Neural cell (in vitro differentiated cells): ENCODE measurements at regions not wholly inside any gene's neighbourhood (a gene's known extent, or its start where the extent isn't known, plus 50 kb on each side); places are given as distances from the start of the nearest gene placed in this dataset.

Source experiments
- H2AFZ ChIP-seq: fragments of 200-600, 300-800 bp; sonication (generic), shearing (Covaris generic); 2 replicates; pipeline ENCODE4 v1.6.0; 2014; ENCODE audit warnings: low read depth, mild to moderate bottlenecking, antibody characterized with exemption, low read length, moderate library complexity
- H3F3A ChIP-seq: fragments of 200-600 bp; shearing (Covaris generic); 2 replicates; pipeline ENCODE4 v1.6.1; 2016; ENCODE audit warnings: mild to moderate bottlenecking, moderate library complexity, mixed read lengths, antibody characterized with exemption, low read length; ENCODE audit not compliant: insufficient read depth, poor library complexity, severe bottlenecking
- H3K27ac ChIP-seq: fragments of 200-600, 300-800 bp; sonication (generic), shearing (Covaris generic); 2 replicates; pipeline ENCODE4 v1.5.1; 2014; ENCODE audit warnings: mild to moderate bottlenecking, low read length, moderate library complexity
- H3K27me3 ChIP-seq: fragments of 300-800, 200-600 bp; sonication (generic), shearing (Covaris generic); 2 replicates; pipeline ENCODE4 v1.6.0; 2014; ENCODE audit warnings: mild to moderate bottlenecking, low read depth, low read length, moderate library complexity; ENCODE audit not compliant: insufficient read depth
- H3K36me3 ChIP-seq: fragments of 300-800, 200-600 bp; sonication (generic), shearing (Covaris generic); 2 replicates; pipeline ENCODE4 v1.5.1; 2014; ENCODE audit warnings: mild to moderate bottlenecking, antibody characterized with exemption, low read length, moderate library complexity; ENCODE audit not compliant: insufficient read depth
- H3K4me2 ChIP-seq: fragments of 300-800, 200-600 bp; sonication (generic), shearing (Covaris generic); 2 replicates; pipeline ENCODE4 v1.6.0; 2014; ENCODE audit warnings: mild to moderate bottlenecking, low read length
- H3K4me3 ChIP-seq: fragments of 300-800, 200-600 bp; sonication (generic), shearing (Covaris generic); 2 replicates; pipeline ENCODE4 v1.5.1; 2014; ENCODE audit warnings: mild to moderate bottlenecking, low read length, moderate library complexity
- H3K79me2 ChIP-seq: fragments of 200-600 bp; shearing (Covaris generic); replicated peaks from 2 replicates; pipeline ENCODE4 v1.6.0; 2014; ENCODE audit warnings: mild to moderate bottlenecking, low read length, moderate library complexity; ENCODE audit not compliant: insufficient read depth
- H3K9ac ChIP-seq: fragments of 300-800, 200-600 bp; sonication (generic), shearing (Covaris generic); 2 replicates; pipeline ENCODE4 v1.6.1; 2016; ENCODE audit warnings: mild to moderate bottlenecking, low read length, mixed read lengths
- H3K9me2 ChIP-seq: fragments of 200-600 bp; shearing (Covaris generic); 2 replicates; pipeline ENCODE4 v1.6.1; 2016; ENCODE audit warnings: mild to moderate bottlenecking, low read length, mixed read lengths; ENCODE audit not compliant: insufficient read depth
- H3K9me3 ChIP-seq: fragments of 200-600, 300-800 bp; sonication (generic), shearing (Covaris generic); 2 replicates; pipeline ENCODE4 v1.6.1; 2016; ENCODE audit warnings: mild to moderate bottlenecking, mixed run types, low read length, moderate library complexity, mixed read lengths
- H4K20me1 ChIP-seq: fragments of 200-600 bp; shearing (Covaris generic); 2 replicates; pipeline ENCODE4 v1.6.1; 2016; ENCODE audit warnings: mild to moderate bottlenecking, mixed run types; ENCODE audit not compliant: insufficient read depth
- EP300 ChIP-seq: fragments of 450-650 bp; conservative IDR thresholded peaks from 2 replicates; pipeline ENCODE4 v1.6.1; 2014; ENCODE audit warnings: antibody characterized with exemption, mild to moderate bottlenecking, moderate library complexity; ENCODE audit not compliant: poor library complexity, severe bottlenecking
- EZH2 ChIP-seq: fragments of 200-600, 300-800 bp; shearing (Covaris generic), sonication (generic); IDR thresholded peaks from 2 replicates; pipeline ENCODE4 v1.6.1; 2014; ENCODE audit warnings: antibody characterized with exemption, low read length, borderline replicate concordance, mild to moderate bottlenecking; ENCODE audit not compliant: insufficient read depth, poor library complexity, severe bottlenecking
- MXI1 ChIP-seq: fragments of 450-650 bp; conservative IDR thresholded peaks from 2 replicates; pipeline ENCODE4 v1.6.1; 2014; ENCODE audit warnings: antibody characterized with exemption, mild to moderate bottlenecking; ENCODE audit not compliant: poor library complexity, severe bottlenecking
- POLR2AphosphoS5 ChIP-seq: IDR thresholded peaks from 2 replicates; pipeline ENCODE4 v1.6.1; 2012
- RAD21 ChIP-seq: fragments of 450-650 bp; conservative IDR thresholded peaks from 2 replicates; pipeline ENCODE4 v1.6.1; 2014; ENCODE audit warnings: antibody characterized with exemption, mild to moderate bottlenecking, moderate library complexity
- SMC3 ChIP-seq: fragments of 450-650 bp; conservative IDR thresholded peaks from 2 replicates; pipeline ENCODE4 v1.6.1; 2014; ENCODE audit warnings: antibody characterized with exemption, mild to moderate bottlenecking, moderate library complexity; ENCODE audit not compliant: poor library complexity
- TAF1 ChIP-seq: IDR thresholded peaks from 2 replicates; pipeline ENCODE4 v1.6.1; 2012; ENCODE audit warnings: low read depth
- TF ChIP-seq, protein P1 (sequence below): IDR thresholded peaks from 2 replicates; pipeline ENCODE4 v1.6.1; 2012; ENCODE audit warnings: borderline replicate concordance
- TF ChIP-seq, protein P2 (sequence below): fragments of 450-650 bp; IDR thresholded peaks from 2 replicates; pipeline ENCODE4 v1.5.1; 2014; ENCODE audit warnings: antibody characterized with exemption, mild to moderate bottlenecking, moderate library complexity; ENCODE audit not compliant: poor library complexity, severe bottlenecking

- Histone ChIP-seq H3K9me3 (no peaks in the 10 kb centered on the region), H3K9me2 (no peaks in the 10 kb centered on the region), H3K36me3 (no peaks in the 10 kb centered on the region), H3K9ac (no peak overlapping the region), H3K79me2 (no peaks in the 10 kb centered on the region), H3K4me3 (no peak overlapping the region), H3K27ac (no peak overlapping the region), H3K27me3 (no peaks in the 10 kb centered on the region), H4K20me1 (no peaks in the 10 kb centered on the region), H2AFZ (no peak overlapping the region), H3K4me2 (no peak overlapping the region), H3F3A (no peaks in the 10 kb centered on the region)
- TF ChIP-seq TAF1 (no peak), SMC3 (no peak), MXI1 (no peak), EZH2 (no peak), EP300 (no peak), POLR2AphosphoS5 (no peak), RAD21 (no peak)
- TF ChIP-seq, protein P1, sequence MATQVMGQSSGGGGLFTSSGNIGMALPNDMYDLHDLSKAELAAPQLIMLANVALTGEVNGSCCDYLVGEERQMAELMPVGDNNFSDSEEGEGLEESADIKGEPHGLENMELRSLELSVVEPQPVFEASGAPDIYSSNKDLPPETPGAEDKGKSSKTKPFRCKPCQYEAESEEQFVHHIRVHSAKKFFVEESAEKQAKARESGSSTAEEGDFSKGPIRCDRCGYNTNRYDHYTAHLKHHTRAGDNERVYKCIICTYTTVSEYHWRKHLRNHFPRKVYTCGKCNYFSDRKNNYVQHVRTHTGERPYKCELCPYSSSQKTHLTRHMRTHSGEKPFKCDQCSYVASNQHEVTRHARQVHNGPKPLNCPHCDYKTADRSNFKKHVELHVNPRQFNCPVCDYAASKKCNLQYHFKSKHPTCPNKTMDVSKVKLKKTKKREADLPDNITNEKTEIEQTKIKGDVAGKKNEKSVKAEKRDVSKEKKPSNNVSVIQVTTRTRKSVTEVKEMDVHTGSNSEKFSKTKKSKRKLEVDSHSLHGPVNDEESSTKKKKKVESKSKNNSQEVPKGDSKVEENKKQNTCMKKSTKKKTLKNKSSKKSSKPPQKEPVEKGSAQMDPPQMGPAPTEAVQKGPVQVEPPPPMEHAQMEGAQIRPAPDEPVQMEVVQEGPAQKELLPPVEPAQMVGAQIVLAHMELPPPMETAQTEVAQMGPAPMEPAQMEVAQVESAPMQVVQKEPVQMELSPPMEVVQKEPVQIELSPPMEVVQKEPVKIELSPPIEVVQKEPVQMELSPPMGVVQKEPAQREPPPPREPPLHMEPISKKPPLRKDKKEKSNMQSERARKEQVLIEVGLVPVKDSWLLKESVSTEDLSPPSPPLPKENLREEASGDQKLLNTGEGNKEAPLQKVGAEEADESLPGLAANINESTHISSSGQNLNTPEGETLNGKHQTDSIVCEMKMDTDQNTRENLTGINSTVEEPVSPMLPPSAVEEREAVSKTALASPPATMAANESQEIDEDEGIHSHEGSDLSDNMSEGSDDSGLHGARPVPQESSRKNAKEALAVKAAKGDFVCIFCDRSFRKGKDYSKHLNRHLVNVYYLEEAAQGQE = no peak
- TF ChIP-seq, protein P2, sequence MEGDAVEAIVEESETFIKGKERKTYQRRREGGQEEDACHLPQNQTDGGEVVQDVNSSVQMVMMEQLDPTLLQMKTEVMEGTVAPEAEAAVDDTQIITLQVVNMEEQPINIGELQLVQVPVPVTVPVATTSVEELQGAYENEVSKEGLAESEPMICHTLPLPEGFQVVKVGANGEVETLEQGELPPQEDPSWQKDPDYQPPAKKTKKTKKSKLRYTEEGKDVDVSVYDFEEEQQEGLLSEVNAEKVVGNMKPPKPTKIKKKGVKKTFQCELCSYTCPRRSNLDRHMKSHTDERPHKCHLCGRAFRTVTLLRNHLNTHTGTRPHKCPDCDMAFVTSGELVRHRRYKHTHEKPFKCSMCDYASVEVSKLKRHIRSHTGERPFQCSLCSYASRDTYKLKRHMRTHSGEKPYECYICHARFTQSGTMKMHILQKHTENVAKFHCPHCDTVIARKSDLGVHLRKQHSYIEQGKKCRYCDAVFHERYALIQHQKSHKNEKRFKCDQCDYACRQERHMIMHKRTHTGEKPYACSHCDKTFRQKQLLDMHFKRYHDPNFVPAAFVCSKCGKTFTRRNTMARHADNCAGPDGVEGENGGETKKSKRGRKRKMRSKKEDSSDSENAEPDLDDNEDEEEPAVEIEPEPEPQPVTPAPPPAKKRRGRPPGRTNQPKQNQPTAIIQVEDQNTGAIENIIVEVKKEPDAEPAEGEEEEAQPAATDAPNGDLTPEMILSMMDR = no peak
Measured at GRCh38 chr9:115629879-115630840, 512.2 kb upstream of the TNC start.

DNA sequence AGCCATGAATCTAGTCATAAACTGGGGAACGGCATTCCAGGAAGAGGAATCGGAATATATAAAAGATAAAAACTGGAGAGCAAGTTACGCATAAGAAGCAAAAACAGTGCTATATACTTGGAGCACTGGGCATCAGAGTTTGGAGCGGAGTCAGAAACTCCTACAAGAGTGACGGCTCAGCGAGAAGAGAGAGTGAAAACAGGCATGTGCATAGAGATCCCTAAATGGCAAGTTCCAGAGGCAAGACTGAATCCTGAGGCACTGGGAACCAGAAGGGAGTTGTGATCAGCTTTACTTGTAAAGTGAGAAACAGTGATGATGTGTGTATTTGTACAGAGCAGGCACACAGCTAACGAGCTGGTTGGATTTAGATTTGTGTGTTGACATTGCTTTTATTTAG lies 514.4 kb upstream of the TNC start:
- Histone ChIP-seq H3F3A (no peaks in the 10 kb centered on the region), H3K79me2 (no peaks in the 10 kb centered on the region), H3K27me3 (no peaks in the 10 kb centered on the region), H2AFZ (no peak overlapping the region), H3K9me3 (no peaks in the 10 kb centered on the region), H3K9ac (no peak overlapping the region), H3K9me2 (no peaks in the 10 kb centered on the region), H3K4me3 (no peak overlapping the region), H3K4me2 (no peak overlapping the region), H3K27ac (no peak overlapping the region), H4K20me1 (no peaks in the 10 kb centered on the region), H3K36me3 (no peaks in the 10 kb centered on the region)
- TF ChIP-seq EZH2 = no peak
- TF ChIP-seq MXI1 = no peak
- TF ChIP-seq TAF1 = no peak
- TF ChIP-seq RAD21 = no peak
- no peak for TF ChIP-seq POLR2AphosphoS5
- TF ChIP-seq, protein P2 = no peak
- no peak for TF ChIP-seq EP300
- TF ChIP-seq SMC3 = no peak
- TF ChIP-seq, protein P1 = no peak
